ENCODE measurements at regions not wholly inside any gene's neighbourhood (a gene's known extent, or its start where the extent isn't known, plus 50 kb on each side); places are given as distances from the start of the nearest gene placed in this dataset.

GRCh38 chr13:86201477-86201876 lies 402.3 kb upstream of the SLITRK6 start:
- DNase-seq, result no peak

- no peak for DNase-seq
Observed at GRCh38 chr13:86193281-86193680, 394.1 kb upstream of the SLITRK6 start.

- DNase-seq, result no peak
Observed at GRCh38 chr13:86188170-86188569, 389.0 kb upstream of the SLITRK6 start.

GRCh38 chr13:86185636-86186035 lies 386.4 kb upstream of the SLITRK6 start:
- no peak for DNase-seq

- DNase-seq, result no peak
Observed at GRCh38 chr13:86185107-86185506, 385.9 kb upstream of the SLITRK6 start.

- no peak for DNase-seq
Observed at GRCh38 chr13:86174622-86175021, 375.4 kb upstream of the SLITRK6 start.

- no peak for DNase-seq
Observed at GRCh38 chr13:86172961-86173360, 373.7 kb upstream of the SLITRK6 start.

GRCh38 chr13:86161257-86161656 lies 362.0 kb upstream of the SLITRK6 start:
- DNase-seq, result no peak

GRCh38 chr13:86155756-86156155 lies 356.5 kb upstream of the SLITRK6 start:
- no peak for DNase-seq

GRCh38 chr13:86142080-86142479 lies 342.9 kb upstream of the SLITRK6 start:
- no peak for DNase-seq

GRCh38 chr13:86135856-86136255 lies 336.6 kb upstream of the SLITRK6 start:
- DNase-seq, result no peak

GRCh38 chr13:86121881-86122280 lies 322.7 kb upstream of the SLITRK6 start:
- DNase-seq, result no peak

- no peak for DNase-seq
Observed at GRCh38 chr13:86109107-86109506, 309.9 kb upstream of the SLITRK6 start.

- no peak for DNase-seq
Observed at GRCh38 chr13:86108334-86108733, 309.1 kb upstream of the SLITRK6 start.

- DNase-seq, result no peak
Observed at GRCh38 chr13:86098511-86098910, 299.3 kb upstream of the SLITRK6 start.

GRCh38 chr13:86095351-86095750 lies 296.1 kb upstream of the SLITRK6 start:
- no peak for DNase-seq

- no peak for DNase-seq
Observed at GRCh38 chr13:86090181-86090580, 291.0 kb upstream of the SLITRK6 start.

- no peak for DNase-seq
Observed at GRCh38 chr13:86087244-86087643, 288.0 kb upstream of the SLITRK6 start.

GRCh38 chr13:86085890-86086289 lies 286.7 kb upstream of the SLITRK6 start:
- DNase-seq, result no peak

GRCh38 chr13:86082121-86082520 lies 282.9 kb upstream of the SLITRK6 start:
- no peak for DNase-seq

- DNase-seq, result no peak
Observed at GRCh38 chr13:86080340-86080995, 281.2 kb upstream of the SLITRK6 start.

- no peak for DNase-seq
Observed at GRCh38 chr13:86066611-86067365, 267.6 kb upstream of the SLITRK6 start.

- DNase-seq, result no peak
Observed at GRCh38 chr13:86052141-86052540, 252.9 kb upstream of the SLITRK6 start.

All from hematopoietic multipotent progenitor cell treated with erythropoietin and hydrocortisone succinate and interleukin-3 and kit ligand, for 8 days (in vitro differentiated cells).